Tibial artery (tissue), 4 donors: ENCODE measurements at regions not wholly inside any gene's neighbourhood (a gene's known extent, or its start where the extent isn't known, plus 50 kb on each side); places are given as distances from the start of the nearest gene placed in this dataset.
A peak's percentile ranks its signal among the peaks of the same experiment; 100 is the strongest.

Source experiments
- DNase-seq, 2 donors: peaks; one replicate each; pipeline ENCODE4 v3.0.0-alpha.2; 2019
- H3K27ac ChIP-seq, 2 donors: fragments of 200-600 bp; sonication (generic) in 1 of 2; 1 replicate in 1 of 2; 2 replicates in 1 of 2; pipeline ENCODE4 v1.5.1; 2018 to 2019; ENCODE audit warnings: mild to moderate bottlenecking in 1 of 2
- H3K27me3 ChIP-seq, 2 donors: fragments of 200-600 bp; sonication (generic) in 1 of 2; one replicate each; pipeline versions ENCODE4 v1.5.1 to v1.6.0; 2016 to 2019
- H3K36me3 ChIP-seq, 3 donors: fragments of 200-600 bp; sonication (generic) in 2 of 3; one replicate each; pipeline ENCODE4 v1.5.1; 2016 to 2019; ENCODE audit warnings: mild to moderate bottlenecking in 2 of 3
- H3K4me1 ChIP-seq, 4 donors: fragments of 200-600 bp; sonication (generic) in 2 of 4; 1 replicate in 3 of 4; 2 replicates in 1 of 4; pipeline ENCODE4 v1.5.1; 2016 to 2019
- H3K4me3 ChIP-seq, 2 donors: fragments of 200-600 bp; sonication (generic) in 1 of 2; 1 replicate in 1 of 2; 2 replicates in 1 of 2; pipeline ENCODE4 v1.5.1; 2018 to 2019; ENCODE audit warnings: mild to moderate bottlenecking in 2 of 2
- H3K9me3 ChIP-seq, 3 donors: fragments of 200-600 bp; sonication (generic) in 1 of 3; one replicate each; pipeline ENCODE4 v1.5.1; 2016 to 2019
- CTCF ChIP-seq, 2 experiments: fragments of 200-600 bp in 1 of 2; fragments of 450-650 bp in 1 of 2; IDR thresholded peaks; one replicate each; pipeline ENCODE4 v1.5.1; 2017 to 2019; ENCODE audit warnings: antibody characterized with exemption in 2 of 2, mild to moderate bottlenecking in 1 of 2, moderate library complexity in 1 of 2
- intact Hi-C: fragments of 100-400 bp; cut with DNase I; formaldehyde crosslinking; loops from one replicate; pipeline ENCODE4 v1.15.0; 2023; ENCODE audit warnings: low total_unique reads

GRCh38 chr7:106424476-106425016 is 139.8 kb upstream of the NAMPT start:
- Histone ChIP-seq H3K4me1 (peaks cover 0 to 38% (median 32%) of the 10 kb centered on the region in 4 donors), H3K9me3 (no peaks in the 10 kb centered on the region), H3K27ac (peak overlapping the region; percentile 58 to 69), H3K36me3 (no peaks in the 10 kb centered on the region), H3K4me3 (no peak overlapping the region), H3K27me3 (no peaks in the 10 kb centered on the region)
- no peak for DNase-seq
- intact Hi-C loops, result loop anchor here (10.0 kb wide), 1 partner anchor 140 kb away; the partner anchor contains the start of gene NAMPT
- no peak for TF ChIP-seq CTCF (IDR thresholded peaks at IDR 0.05)

DNA sequence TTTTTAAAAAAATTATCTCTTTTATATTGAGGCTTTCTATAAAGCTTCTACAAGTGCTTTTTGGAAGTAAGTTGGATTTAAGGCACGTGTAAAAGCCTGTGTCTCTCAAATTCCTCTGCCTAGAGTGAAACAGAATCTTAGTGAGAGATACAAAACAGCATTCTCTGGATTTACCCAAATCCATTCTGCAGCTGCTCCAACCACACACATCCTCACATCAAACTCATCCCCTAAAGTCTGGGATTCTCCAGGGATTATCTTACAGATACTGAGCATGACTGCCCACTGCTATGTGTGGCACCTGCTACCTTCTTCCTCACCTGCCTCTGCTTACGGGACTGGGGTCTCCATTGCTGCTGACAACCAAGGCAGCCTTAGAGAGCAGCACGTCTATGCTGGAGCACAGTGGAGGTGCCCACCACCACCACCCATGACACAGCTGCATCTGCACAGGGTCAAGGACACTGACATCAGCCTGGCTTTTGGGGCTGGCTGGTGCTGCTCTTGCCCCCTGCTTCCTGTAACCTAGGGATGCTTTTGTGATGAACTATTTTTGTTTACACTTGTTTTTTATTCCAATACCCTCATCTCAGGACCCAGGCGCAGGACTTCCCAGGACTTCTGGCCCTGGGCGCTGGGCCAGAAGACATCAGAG is 139.2 kb upstream of the NAMPT start:
- H3K4me1 ChIP-seq, result peaks cover 0 to 38% (median 33%) of the 10 kb centered on the region in 4 donors
- peak overlapping the region; percentile 58 to 69 for H3K27ac ChIP-seq
- no peak for DNase-seq
- no peaks in the 10 kb centered on the region for H3K27me3 ChIP-seq
- no peaks in the 10 kb centered on the region for H3K9me3 ChIP-seq
- TF ChIP-seq CTCF (IDR thresholded peaks at IDR 0.05), result no peak
- no peaks in the 10 kb centered on the region for H3K36me3 ChIP-seq
- intact Hi-C loops, result loop anchor here (10.0 kb wide), 1 partner anchor 139 kb away; the partner anchor contains the start of gene NAMPT
- no peak overlapping the region for H3K4me3 ChIP-seq

- Histone ChIP-seq H3K4me1 (peaks cover 0 to 40% (median 34%) of the 10 kb centered on the region in 4 donors), H3K36me3 (no peaks in the 10 kb centered on the region), H3K27me3 (no peaks in the 10 kb centered on the region), H3K27ac (no peak overlapping the region), H3K9me3 (no peaks in the 10 kb centered on the region), H3K4me3 (no peak overlapping the region)
- intact Hi-C loops, result loop anchor here (10.0 kb wide), 1 partner anchor 138 kb away; the partner anchor contains the start of gene NAMPT
- no peak for TF ChIP-seq CTCF (IDR thresholded peaks at IDR 0.05)
- no peak for DNase-seq
Measured at GRCh38 chr7:106423111-106423510, 138.3 kb upstream of the NAMPT start.

DNA sequence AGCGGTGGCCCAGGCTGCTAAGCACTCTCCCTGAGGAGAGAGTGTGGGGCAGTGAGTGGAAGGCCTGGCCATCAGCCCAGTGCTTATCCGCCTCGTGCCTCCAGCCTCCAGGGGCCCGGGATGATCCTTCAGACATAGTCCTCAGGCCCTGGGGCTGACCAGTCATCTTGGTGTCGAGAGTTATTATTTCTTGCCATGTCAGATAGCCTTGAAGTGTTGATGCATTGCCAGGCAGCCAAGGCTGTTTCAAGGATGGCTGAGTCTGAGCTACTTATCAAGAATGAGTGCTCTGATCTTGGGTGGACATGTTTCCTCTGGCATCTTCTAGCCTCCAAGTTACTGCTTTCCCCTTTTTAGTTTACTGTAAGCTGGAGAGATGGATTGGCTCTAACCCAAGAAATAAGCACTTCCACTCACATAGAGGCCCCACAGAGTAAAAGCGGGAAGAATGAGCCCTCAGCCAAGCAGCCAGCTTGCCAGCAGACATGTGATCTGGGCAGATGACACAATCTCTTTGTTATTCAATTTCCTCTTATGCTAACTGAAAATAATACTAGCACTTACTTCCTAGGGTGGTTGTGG is 136.5 kb upstream of the NAMPT start:
- peaks cover 0 to 1% (median 0%) of the 10 kb centered on the region in 3 donors for H3K9me3 ChIP-seq
- peaks cover 0 to 40% (median 34%) of the 10 kb centered on the region in 4 donors for H3K4me1 ChIP-seq
- H3K27me3 ChIP-seq, result no peaks in the 10 kb centered on the region
- no peaks in the 10 kb centered on the region for H3K36me3 ChIP-seq
- DNase-seq, result peak; percentile 86 to 91
- no peak for TF ChIP-seq CTCF (IDR thresholded peaks at IDR 0.05)
- intact Hi-C loops, result loop anchor here (10.0 kb wide), 1 partner anchor 136 kb away; the partner anchor contains the start of gene NAMPT
- peak overlapping the region; percentile 69 to 80 for H3K27ac ChIP-seq
- no peak overlapping the region for H3K4me3 ChIP-seq

- H3K36me3 ChIP-seq, result no peaks in the 10 kb centered on the region
- no peaks in the 10 kb centered on the region for H3K27me3 ChIP-seq
- TF ChIP-seq CTCF (IDR thresholded peaks at IDR 0.05), result no peak
- H3K27ac ChIP-seq, result peak overlapping the region; percentile 69 to 80
- DNase-seq, result no peak
- H3K4me1 ChIP-seq, result peaks cover 0 to 40% (median 32%) of the 10 kb centered on the region in 4 donors
- no peak overlapping the region for H3K4me3 ChIP-seq
- intact Hi-C loops, result loop anchor here (10.0 kb wide), 1 partner anchor 136 kb away; the partner anchor contains the start of gene NAMPT
- H3K9me3 ChIP-seq, result peaks cover 0 to 7% (median 0%) of the 10 kb centered on the region in 3 donors
Measured at GRCh38 chr7:106420736-106421135, 136.0 kb upstream of the NAMPT start.
